HG02852 (cell line): ENCODE measurements at regions not wholly inside any gene's neighbourhood (a gene's known extent, or its start where the extent isn't known, plus 50 kb on each side); places are given as distances from the start of the nearest gene placed in this dataset.
A peak's percentile ranks its signal among the peaks of the same experiment; 100 is the strongest.
"Not testable (repeated sequence)": the region's sequence is repeated elsewhere in the genome, so short reads cannot be mapped to it uniquely, and the experiment has no call there.

Experiments
- ATAC-seq: cut with Tn5 transposase; IDR thresholded peaks from one replicate; pipeline ENCODE4 v1.9.1; 2021; ENCODE audit warnings: mild to moderate bottlenecking, moderate library complexity; ENCODE audit not compliant: unreplicated experiment

GRCh38 chr15:32536507-32537172 is 56.6 kb upstream of the GOLGA8N start:
- peak; percentile 80 for ATAC-seq

- peak; percentile 33 for ATAC-seq
Measured at GRCh38 chr15:32536057-32536493, 57.2 kb upstream of the GOLGA8N start.

- peak; percentile 57 for ATAC-seq
Measured at GRCh38 chr15:32535150-32535898, 57.9 kb upstream of the GOLGA8N start.

- not testable (repeated sequence) for ATAC-seq
Measured at GRCh38 chr15:32522900-32523299, 67.5 kb upstream of the GOLGA8O start.

GRCh38 chr15:32522421-32522820 is 67.0 kb upstream of the GOLGA8O start:
- not testable (repeated sequence) for ATAC-seq

GRCh38 chr15:32518976-32519375 is 63.5 kb upstream of the GOLGA8O start:
- ATAC-seq: not testable (repeated sequence)

GRCh38 chr15:32518013-32518412 is 62.6 kb upstream of the GOLGA8O start:
- ATAC-seq: not testable (repeated sequence)

- ATAC-seq: not testable (repeated sequence)
Measured at GRCh38 chr15:32516954-32517353, 61.5 kb upstream of the GOLGA8O start.

GRCh38 chr15:32513378-32513777 is 57.9 kb upstream of the GOLGA8O start:
- ATAC-seq: not testable (repeated sequence)

- not testable (repeated sequence) for ATAC-seq
Measured at GRCh38 chr15:32510027-32510426, 54.6 kb upstream of the GOLGA8O start.

GRCh38 chr15:32508081-32508480 is 52.6 kb upstream of the GOLGA8O start:
- ATAC-seq: not testable (repeated sequence)

GRCh38 chr15:32506787-32507186 is 51.4 kb upstream of the GOLGA8O start:
- ATAC-seq: not testable (repeated sequence)

GRCh38 chr15:32505633-32506032 is 50.2 kb upstream of the GOLGA8O start:
- ATAC-seq: not testable (repeated sequence)
